ENCODE measurements at regions not wholly inside any gene's neighbourhood (a gene's known extent, or its start where the extent isn't known, plus 50 kb on each side); places are given as distances from the start of the nearest gene placed in this dataset.

GRCh38 chr2:57396355-57397098, 650.1 kb upstream of the VRK2 start:
- no peak for TF ChIP-seq JUN (IDR thresholded peaks at IDR 0.05; ENCODE audit: borderline replicate concordance, insufficient read depth, insufficient read length, low read depth)
- no peak for TF ChIP-seq POLR2AphosphoS5 (IDR thresholded peaks at IDR 0.05; ENCODE audit: insufficient read depth, low read depth, low read length)
- no peak for TF ChIP-seq POLR2A (IDR thresholded peaks at IDR 0.05; ENCODE audit: low read depth, low read length)
- no peak for TF ChIP-seq CTCF (IDR thresholded peaks at IDR 0.05; ENCODE audit: extremely low read depth in 1 of 2, insufficient read depth in 1 of 2, low read depth in 1 of 2, low read length in 2 of 2)
- TF ChIP-seq GATA2 (IDR thresholded peaks at IDR 0.05; ENCODE audit: insufficient read depth, insufficient read length, low read depth, low read length), result no peak
- TF ChIP-seq MAX (IDR thresholded peaks at IDR 0.05; ENCODE audit: insufficient read depth, insufficient read length), result no peak
- TF ChIP-seq MYC (IDR thresholded peaks at IDR 0.05; ENCODE audit: low read depth, low read length), result no peak
- TF ChIP-seq EZH2 (IDR thresholded peaks at IDR 0.05; ENCODE audit: borderline replicate concordance, low read depth, low read length, severe bottlenecking), result no peak

Measured in endothelial cell of umbilical vein (primary cell).